Activated CD8-positive, alpha-beta memory T cell treated with anti-CD3 and anti-CD28 coated beads for 36 hours (primary cell): ENCODE measurements at regions not wholly inside any gene's neighbourhood (a gene's known extent, or its start where the extent isn't known, plus 50 kb on each side); places are given as distances from the start of the nearest gene placed in this dataset.

Source experiments
- CTCF ChIA-PET: fragments of 350-600 bp; sonication (Branson Sonifier 250); formaldehyde crosslinking; loops from one replicate; lab custom pipeline; 2021; ENCODE audit warnings: antibody characterized with exemption; lab: Charles Lee
- POLR2A ChIA-PET: fragments of 350-600 bp; sonication (Branson Sonifier 250); formaldehyde crosslinking; loops from one replicate; lab custom pipeline; 2021; ENCODE audit warnings: antibody characterized with exemption; lab: Charles Lee

- POLR2A ChIA-PET: no interaction called here
- CTCF ChIA-PET: no interaction called here
Measured at GRCh38 chr2:64735504-64735903, 81.8 kb upstream of the SERTAD2 start.

- CTCF ChIA-PET: interaction anchor here (0.8 to 1.5 kb wide), 2 partner anchors 11 kb away, joined by 3 to 5 read pairs; no protein-coding TSS in a partner anchor
- POLR2A ChIA-PET: interaction anchor here (0.7 to 1.1 kb wide), 2 partner anchors 13 to 62 kb away, joined by 3 read pairs; no protein-coding TSS in a partner anchor
Measured at GRCh38 chr2:64737547-64737946, 83.8 kb upstream of the SERTAD2 start.

- ChIA-PET POLR2A (interaction anchor here (1.1 to 1.2 kb wide), 2 partner anchors 13 to 84 kb away, joined by 3 read pairs; partner anchors contain the start of gene SERTAD2), CTCF (no interaction called here)
Measured at GRCh38 chr2:64738026-64738425, 84.3 kb upstream of the SERTAD2 start.

- ChIA-PET POLR2A (no interaction called here), CTCF (interaction anchor here (1.7 kb wide), 1 partner anchor 90 kb away, joined by 6 read pairs; the partner anchor contains the start of gene SERTAD2)
Measured at GRCh38 chr2:64742678-64743077, 89.0 kb upstream of the SERTAD2 start.

GRCh38 chr2:64743739-64744330 is 90.1 kb upstream of the SERTAD2 start:
- POLR2A ChIA-PET: no interaction called here
- CTCF ChIA-PET: interaction anchor here (1.7 kb wide), 1 partner anchor 91 kb away, joined by 6 read pairs; the partner anchor contains the start of gene SERTAD2

GRCh38 chr2:64745562-64745961 is 91.8 kb upstream of the SERTAD2 start:
- ChIA-PET CTCF (no interaction called here), POLR2A (no interaction called here)

- POLR2A ChIA-PET: interaction anchor here (0.8 to 3.9 kb wide), 2 partner anchors 94 kb away, joined by 7 to 43 read pairs; partner anchors contain the start of gene SERTAD2
- CTCF ChIA-PET: interaction anchor here (0.9 to 2.2 kb wide), 2 partner anchors 15 to 37 kb away, joined by 3 to 7 read pairs; no protein-coding TSS in a partner anchor
Measured at GRCh38 chr2:64747690-64748091, 94.0 kb upstream of the SERTAD2 start.

GRCh38 chr2:64748147-64748546 is 94.4 kb upstream of the SERTAD2 start:
- CTCF ChIA-PET: interaction anchor here (0.5 to 2.2 kb wide), 5 partner anchors 11 to 93 kb away, joined by 3 to 7 read pairs (median 3); no protein-coding TSS in a partner anchor

GRCh38 chr2:64748561-64748960 is 94.8 kb upstream of the SERTAD2 start:
- CTCF ChIA-PET: interaction anchor here (0.5 to 2.2 kb wide), 5 partner anchors 11 to 94 kb away, joined by 3 to 7 read pairs (median 3); no protein-coding TSS in a partner anchor

More at GRCh38 chr2:64748147-64748546, 94.4 kb upstream of the SERTAD2 start:
- POLR2A ChIA-PET: interaction anchor here (3.9 kb wide), 1 partner anchor 94 kb away, joined by 43 read pairs; the partner anchor contains the start of gene SERTAD2

GRCh38 chr2:64749446-64749845 is 95.7 kb upstream of the SERTAD2 start:
- POLR2A ChIA-PET: interaction anchor here (1.0 to 3.9 kb wide), 3 partner anchors 22 to 105 kb away, joined by 3 to 43 read pairs (median 6); partner anchors contain the start of gene SERTAD2
- CTCF ChIA-PET: interaction anchor here (0.6 to 3.3 kb wide), 4 partner anchors 66 to 621 kb away, joined by 3 to 11 read pairs (median 4); partner anchors contain the start of gene SERTAD2

More at GRCh38 chr2:64748561-64748960, 94.8 kb upstream of the SERTAD2 start:
- POLR2A ChIA-PET: interaction anchor here (1.0 to 3.9 kb wide), 2 partner anchors 21 to 95 kb away, joined by 3 to 43 read pairs; partner anchors contain the start of gene SERTAD2

- POLR2A ChIA-PET: interaction anchor here (0.7 to 3.9 kb wide), 8 partner anchors 17 to 226 kb away, joined by 3 to 43 read pairs (median 5); partner anchors contain the start of genes AFTPH and SERTAD2
- CTCF ChIA-PET: interaction anchor here (0.6 to 3.3 kb wide), 12 partner anchors 9 to 622 kb away, joined by 3 to 12 read pairs (median 4); partner anchors contain the start of gene SERTAD2
Measured at GRCh38 chr2:64750001-64750816, 96.5 kb upstream of the SERTAD2 start.

- POLR2A ChIA-PET: interaction anchor here (0.5 to 3.9 kb wide), 13 partner anchors 11 to 227 kb away, joined by 3 to 43 read pairs (median 4); partner anchors contain the start of genes AFTPH and SERTAD2
- CTCF ChIA-PET: interaction anchor here (1.0 to 3.3 kb wide), 9 partner anchors 17 to 144 kb away, joined by 3 to 12 read pairs (median 6); partner anchors contain the start of gene SERTAD2
Measured at GRCh38 chr2:64750817-64751285, 97.1 kb upstream of the SERTAD2 start.

- ChIA-PET POLR2A (interaction anchor here (0.5 to 3.9 kb wide), 16 partner anchors 10 to 228 kb away, joined by 3 to 43 read pairs (median 4); partner anchors contain the start of genes AFTPH and SERTAD2), CTCF (interaction anchor here (1.0 to 3.3 kb wide), 9 partner anchors 16 to 144 kb away, joined by 3 to 12 read pairs (median 6); partner anchors contain the start of gene SERTAD2)
Measured at GRCh38 chr2:64751286-64752260, 97.9 kb upstream of the SERTAD2 start.

GRCh38 chr2:64753399-64753798 is 99.7 kb upstream of the SERTAD2 start:
- ChIA-PET POLR2A (no interaction called here), CTCF (no interaction called here)

- ChIA-PET CTCF (no interaction called here), POLR2A (no interaction called here)
Measured at GRCh38 chr2:64754570-64754969, 100.9 kb upstream of the SERTAD2 start.

- CTCF ChIA-PET: interaction anchor here (0.6 kb wide), 1 partner anchor 61 kb away, joined by 3 read pairs; no protein-coding TSS in a partner anchor
- POLR2A ChIA-PET: no interaction called here
Measured at GRCh38 chr2:64757126-64757525, 103.4 kb upstream of the SERTAD2 start.

GRCh38 chr2:64760128-64760527 is 106.4 kb upstream of the SERTAD2 start:
- POLR2A ChIA-PET: no interaction called here
- CTCF ChIA-PET: no interaction called here
